Neutrophil (primary cell): ENCODE measurements at regions not wholly inside any gene's neighbourhood (a gene's known extent, or its start where the extent isn't known, plus 50 kb on each side); places are given as distances from the start of the nearest gene placed in this dataset.

Experiments used
- H3K27ac ChIP-seq: fragments of 200-600 bp; sonication (generic); 2 replicates; pipeline ENCODE4 v1.5.1; 2016; ENCODE audit warnings: mild to moderate bottlenecking, moderate library complexity
- H3K27me3 ChIP-seq: fragments of 200-600 bp; sonication (generic); 2 replicates; pipeline ENCODE4 v1.6.0; 2016; ENCODE audit warnings: mild to moderate bottlenecking
- H3K36me3 ChIP-seq: fragments of 200-600 bp; sonication (generic); 2 replicates; pipeline ENCODE4 v1.5.1; 2017
- H3K4me1 ChIP-seq, 2 experiments: fragments of 200-600 bp in 1 of 2; sonication (generic) in 1 of 2; 1 replicate in 1 of 2; 2 replicates in 1 of 2; pipeline versions ENCODE4 v1.5.1 to v1.6.1; 2013 to 2016; ENCODE audit warnings: low read depth in 1 of 2, low read length in 1 of 2, mild to moderate bottlenecking in 1 of 2, moderate library complexity in 1 of 2; ENCODE audit not compliant: control insufficient read depth in 1 of 2, insufficient read depth in 1 of 2
- H3K4me3 ChIP-seq, 2 experiments: fragments of 200-600 bp in 1 of 2; sonication (generic) in 1 of 2; 1 replicate in 1 of 2; 2 replicates in 1 of 2; pipeline ENCODE4 v1.5.1; 2013 to 2016; ENCODE audit warnings: low read depth in 1 of 2, low read length in 1 of 2, mild to moderate bottlenecking in 1 of 2, moderate library complexity in 1 of 2
- H3K9me3 ChIP-seq: fragments of 200-600 bp; sonication (generic); 2 replicates; pipeline ENCODE4 v1.5.1; 2016
- CTCF ChIP-seq: fragments of 200-600 bp; sonication (generic); IDR thresholded peaks from 2 replicates; pipeline ENCODE4 v1.5.1; 2016; ENCODE audit warnings: antibody characterized with exemption

- Histone ChIP-seq H3K27me3 (no peaks in the 10 kb centered on the region), H3K4me1 (no peaks in the 10 kb centered on the region), H3K36me3 (no peaks in the 10 kb centered on the region), H3K4me3 (no peak overlapping the region), H3K9me3 (no peaks in the 10 kb centered on the region), H3K27ac (no peak overlapping the region)
- no peak for TF ChIP-seq CTCF
Measured at GRCh38 chr9:130779153-130779855, 55.8 kb upstream of the ABL1 start.

GRCh38 chr9:130780415-130780814 is 54.6 kb upstream of the ABL1 start:
- no peak overlapping the region for H3K27ac ChIP-seq
- no peak for TF ChIP-seq CTCF
- H3K4me1 ChIP-seq, result no peaks in the 10 kb centered on the region
- H3K36me3 ChIP-seq, result no peaks in the 10 kb centered on the region
- no peak overlapping the region for H3K4me3 ChIP-seq
- no peaks in the 10 kb centered on the region for H3K9me3 ChIP-seq
- H3K27me3 ChIP-seq, result no peaks in the 10 kb centered on the region

- H3K27me3 ChIP-seq, result no peaks in the 10 kb centered on the region
- no peaks in the 10 kb centered on the region for H3K4me1 ChIP-seq
- H3K27ac ChIP-seq, result no peak overlapping the region
- no peaks in the 10 kb centered on the region for H3K9me3 ChIP-seq
- TF ChIP-seq CTCF, result no peak
- H3K36me3 ChIP-seq, result no peaks in the 10 kb centered on the region
- H3K4me3 ChIP-seq, result no peak overlapping the region
Measured at GRCh38 chr9:130780865-130781504, 54.1 kb upstream of the ABL1 start.

GRCh38 chr9:130781569-130781968 is 53.5 kb upstream of the ABL1 start:
- no peak overlapping the region for H3K27ac ChIP-seq
- H3K4me1 ChIP-seq, result no peaks in the 10 kb centered on the region
- no peaks in the 10 kb centered on the region for H3K27me3 ChIP-seq
- TF ChIP-seq CTCF, result no peak
- H3K36me3 ChIP-seq, result no peaks in the 10 kb centered on the region
- no peaks in the 10 kb centered on the region for H3K9me3 ChIP-seq
- H3K4me3 ChIP-seq, result no peak overlapping the region

- Histone ChIP-seq H3K4me3 (no peak overlapping the region), H3K27me3 (no peaks in the 10 kb centered on the region), H3K9me3 (no peaks in the 10 kb centered on the region), H3K4me1 (no peaks in the 10 kb centered on the region), H3K36me3 (no peaks in the 10 kb centered on the region), H3K27ac (no peak overlapping the region)
- no peak for TF ChIP-seq CTCF
Measured at GRCh38 chr9:130782886-130783530, 52.0 kb upstream of the ABL1 start.
